OCI-LY7 (cell line): ENCODE measurements at regions not wholly inside any gene's neighbourhood (a gene's known extent, or its start where the extent isn't known, plus 50 kb on each side); places are given as distances from the start of the nearest gene placed in this dataset.

Source experiments
- EZH2phosphoT487 ChIP-seq: fragments of 200-600 bp; sonication (generic); IDR thresholded peaks from 2 replicates; pipeline ENCODE4 v1.6.1; 2018; ENCODE audit warnings: low read depth, borderline replicate concordance, mild to moderate bottlenecking, mixed run types, antibody characterized with exemption, low read length, moderate library complexity, mixed read lengths
- TF ChIP-seq, protein P1 (sequence below): fragments of 200-600 bp; sonication (generic); conservative IDR thresholded peaks from 2 replicates; pipeline ENCODE4 v1.5.1; 2014; ENCODE audit warnings: mild to moderate bottlenecking, antibody characterized with exemption, low read length, moderate library complexity, mixed read lengths

DNA sequence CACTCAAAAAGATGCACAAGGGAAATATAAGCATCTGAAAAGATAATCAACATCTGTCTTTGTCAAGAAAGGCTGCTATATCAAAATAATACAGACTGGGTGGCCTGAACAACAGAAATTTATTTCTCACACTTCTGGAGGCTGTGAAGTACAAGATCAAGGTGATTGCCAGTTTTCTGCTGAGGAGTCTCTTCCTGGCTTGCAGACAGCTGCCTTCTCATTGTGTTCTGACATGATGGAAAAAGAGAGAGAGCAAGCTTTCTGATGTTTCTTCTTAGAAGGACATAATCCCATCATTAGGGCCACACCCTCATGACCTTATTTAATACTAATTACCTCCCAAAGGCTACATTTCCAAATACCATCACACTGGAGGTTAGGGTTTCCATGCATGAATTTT is 1573.3 kb downstream of the SI start:
- TF ChIP-seq EZH2phosphoT487, result no peak
- TF ChIP-seq, protein P1, sequence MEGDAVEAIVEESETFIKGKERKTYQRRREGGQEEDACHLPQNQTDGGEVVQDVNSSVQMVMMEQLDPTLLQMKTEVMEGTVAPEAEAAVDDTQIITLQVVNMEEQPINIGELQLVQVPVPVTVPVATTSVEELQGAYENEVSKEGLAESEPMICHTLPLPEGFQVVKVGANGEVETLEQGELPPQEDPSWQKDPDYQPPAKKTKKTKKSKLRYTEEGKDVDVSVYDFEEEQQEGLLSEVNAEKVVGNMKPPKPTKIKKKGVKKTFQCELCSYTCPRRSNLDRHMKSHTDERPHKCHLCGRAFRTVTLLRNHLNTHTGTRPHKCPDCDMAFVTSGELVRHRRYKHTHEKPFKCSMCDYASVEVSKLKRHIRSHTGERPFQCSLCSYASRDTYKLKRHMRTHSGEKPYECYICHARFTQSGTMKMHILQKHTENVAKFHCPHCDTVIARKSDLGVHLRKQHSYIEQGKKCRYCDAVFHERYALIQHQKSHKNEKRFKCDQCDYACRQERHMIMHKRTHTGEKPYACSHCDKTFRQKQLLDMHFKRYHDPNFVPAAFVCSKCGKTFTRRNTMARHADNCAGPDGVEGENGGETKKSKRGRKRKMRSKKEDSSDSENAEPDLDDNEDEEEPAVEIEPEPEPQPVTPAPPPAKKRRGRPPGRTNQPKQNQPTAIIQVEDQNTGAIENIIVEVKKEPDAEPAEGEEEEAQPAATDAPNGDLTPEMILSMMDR, result no peak
